B cell (primary cell): ENCODE measurements at regions not wholly inside any gene's neighbourhood (a gene's known extent, or its start where the extent isn't known, plus 50 kb on each side); places are given as distances from the start of the nearest gene placed in this dataset.

Experiments used
- ATAC-seq: fragments of 200-7000 bp; cut with Tn5 transposase; one replicate; pipeline ENCODE4 v1.10.0; 2021; ENCODE audit warnings: low read depth, mild to moderate bottlenecking, moderate number of reproducible peaks, moderate library complexity
- CTCF ChIA-PET: fragments of 350-600 bp; sonication (Branson Sonifier 250); formaldehyde crosslinking; loops from one replicate; lab custom pipeline; 2021; ENCODE audit warnings: antibody characterized with exemption, inconsistent platforms; lab: Charles Lee
- POLR2A ChIA-PET: fragments of 350-600 bp; sonication (Branson Sonifier 250); formaldehyde crosslinking; loops from one replicate; lab custom pipeline; 2021; ENCODE audit warnings: antibody characterized with exemption; lab: Charles Lee
- DNase-seq: peaks from one replicate; pipeline ENCODE4 v3.0.0; 2013
- H2AFZ ChIP-seq: 2 replicates; pipeline ENCODE4 v1.6.1; 2012; ENCODE audit warnings: mild to moderate bottlenecking, low read depth, low read length; ENCODE audit not compliant: insufficient read depth, poor library complexity, severe bottlenecking
- H3K27ac ChIP-seq, 2 donors: 1 replicate in 1 of 2; 2 replicates in 1 of 2; pipeline ENCODE4 v1.5.1; 2012 to 2013; ENCODE audit warnings: low read length in 2 of 2, mild to moderate bottlenecking in 2 of 2, moderate library complexity in 1 of 2
- H3K27me3 ChIP-seq, 4 experiments: fragments of 200-600 bp in 1 of 4; sonication (generic) in 1 of 4; replicated peaks in 1 of 4; 1 replicate in 2 of 4; 2 replicates in 2 of 4; pipeline versions ENCODE4 v1.6.1 to v1.7.0; 2013 to 2016; ENCODE audit warnings: low read length in 3 of 4, mild to moderate bottlenecking in 2 of 4, mixed read lengths in 1 of 4, moderate library complexity in 1 of 4; ENCODE audit not compliant: insufficient read depth in 4 of 4, control insufficient read depth in 3 of 4; ENCODE audit errors: control extremely low read depth in 1 of 4
- H3K36me3 ChIP-seq, 2 experiments: replicated peaks in 1 of 2; 1 replicate in 1 of 2; 2 replicates in 1 of 2; pipeline versions ENCODE4 v1.6.1 to v1.7.1; 2013; ENCODE audit warnings: low read length in 1 of 2; ENCODE audit not compliant: insufficient read depth in 2 of 2, control insufficient read depth in 1 of 2; ENCODE audit errors: control extremely low read depth in 1 of 2, extremely low read depth in 1 of 2
- H3K4me1 ChIP-seq, 2 donors: fragments of 200-600 bp in 1 of 2; sonication (generic) in 1 of 2; 1 replicate in 1 of 2; 2 replicates in 1 of 2; pipeline versions ENCODE4 v1.5.1 to v1.6.1; 2013 to 2017; ENCODE audit warnings: low read length in 2 of 2; ENCODE audit not compliant: control insufficient read depth in 2 of 2, insufficient read depth in 2 of 2
- H3K4me2 ChIP-seq: replicated peaks from 2 replicates; pipeline ENCODE3; 2012; ENCODE audit warnings: mild to moderate bottlenecking, low read depth, low read length; ENCODE audit not compliant: poor library complexity, severe bottlenecking
- H3K4me3 ChIP-seq, 5 experiments: fragments of 200-600 bp in 1 of 5; sonication (generic) in 1 of 5; 1 replicate in 3 of 5; 2 replicates in 2 of 5; pipeline versions ENCODE4 v1.5.1 to v1.7.0; 2011 to 2016; ENCODE audit warnings: low read length in 4 of 5, mild to moderate bottlenecking in 4 of 5, low read depth in 2 of 5, control low read depth in 1 of 5, moderate library complexity in 1 of 5; ENCODE audit not compliant: insufficient read depth in 1 of 5; ENCODE audit errors: control extremely low read depth in 1 of 5, extremely low read depth in 1 of 5
- H3K79me2 ChIP-seq: fragments of 200-600 bp; sonication (generic); one replicate; pipeline ENCODE4 v1.6.0; 2016; ENCODE audit warnings: low read length; ENCODE audit not compliant: control insufficient read depth, insufficient read depth
- H3K9ac ChIP-seq: fragments of 200-600 bp; sonication (generic); 2 replicates; pipeline ENCODE4 v1.6.1; 2017; ENCODE audit warnings: mild to moderate bottlenecking, low read length, moderate library complexity
- H3K9me3 ChIP-seq, 3 donors: one replicate each; pipeline versions ENCODE4 v1.6.1 to v1.7.1; 2013; ENCODE audit warnings: low read length in 2 of 3; ENCODE audit not compliant: control insufficient read depth in 2 of 3, insufficient read depth in 1 of 3; ENCODE audit errors: control extremely low read depth in 1 of 3
- H4K20me1 ChIP-seq: 2 replicates; pipeline ENCODE4 v1.6.0; 2012; ENCODE audit warnings: mild to moderate bottlenecking, low read length; ENCODE audit not compliant: insufficient read depth, control insufficient read depth, poor library complexity, severe bottlenecking
- H3K27ac Mint-ChIP-seq: one replicate; pipeline ENCODE4 v1.8.0; 2021; ENCODE audit warnings: mixed read lengths
- H3K27me3 Mint-ChIP-seq: one replicate; pipeline ENCODE4 v1.8.0; 2021; ENCODE audit warnings: mixed read lengths
- H3K4me1 Mint-ChIP-seq: one replicate; pipeline ENCODE4 v1.8.0; 2021; ENCODE audit warnings: mixed read lengths
- H3K4me3 Mint-ChIP-seq: one replicate; pipeline ENCODE4 v1.8.0; 2021; ENCODE audit warnings: mixed read lengths
- H3K9me3 Mint-ChIP-seq: one replicate; pipeline ENCODE4 v1.8.0; 2022; ENCODE audit warnings: mixed read lengths; ENCODE audit not compliant: insufficient read depth
- CTCF ChIP-seq: fragments of 200-600 bp; IDR thresholded peaks from one replicate; pipeline ENCODE4 v1.8.0; 2022; ENCODE audit warnings: antibody characterized with exemption, mild to moderate bottlenecking
- EZH2 ChIP-seq: IDR thresholded peaks from 2 replicates; pipeline ENCODE4 v1.6.1; 2012; ENCODE audit warnings: borderline replicate concordance, low read depth, mild to moderate bottlenecking, moderate library complexity, low read length; ENCODE audit not compliant: insufficient read depth, poor library complexity, severe bottlenecking
- WGBS: methylation state at CpG from one replicate; pipeline ENCODE4 v1.1.5; 2013; ENCODE audit warnings: missing lambda C conversion rate; ENCODE audit not compliant: insufficient coverage; 5-methylcytosine and 5-hydroxymethylcytosine counted together
- intact Hi-C: fragments of 100-400 bp; cut with micrococcal nuclease; formaldehyde crosslinking; loops from one replicate; pipeline ENCODE4 v1.10.0; 2022

GRCh38 chr13:73556902-73557301, 498.1 kb downstream of the KLF5 start:
- no peak overlapping the region for H3K4me3 ChIP-seq
- no peak for TF ChIP-seq EZH2
- Mint-ChIP-seq H3K9me3 (peaks cover 2% of the 10 kb centered on the region), H3K4me3 (no peak overlapping the region), H3K27me3 (peaks cover 3% of the 10 kb centered on the region), H3K4me1 (no peaks in the 10 kb centered on the region), H3K27ac (no peak overlapping the region)
- no peaks in the 10 kb centered on the region for H3K36me3 ChIP-seq
- H3K27me3 ChIP-seq, result no peaks in the 10 kb centered on the region
- ChIA-PET CTCF (no interaction called here), POLR2A (no interaction called here)
- H3K9ac ChIP-seq, result no peak overlapping the region
- WGBS, result no CpG with 5 or more reads among the region's 4 CpGs
- H3K27ac ChIP-seq, result no peak overlapping the region
- H3K4me1 ChIP-seq, result no peaks in the 10 kb centered on the region
- DNase-seq (no peak), ATAC-seq (no peak)
- no peak overlapping the region for H2AFZ ChIP-seq
- no peaks in the 10 kb centered on the region for H3K9me3 ChIP-seq
- H3K79me2 ChIP-seq, result no peaks in the 10 kb centered on the region
- intact Hi-C loops, result no loop called here
- H4K20me1 ChIP-seq, result no peaks in the 10 kb centered on the region
- no peak overlapping the region for H3K4me2 ChIP-seq

GRCh38 chr13:73556128-73556527, 497.3 kb downstream of the KLF5 start:
- H3K9me3 Mint-ChIP-seq, result peaks cover 2% of the 10 kb centered on the region
- Histone ChIP-seq H3K4me1 (no peaks in the 10 kb centered on the region), H3K4me3 (no peak overlapping the region), H3K9ac (no peak overlapping the region), H3K79me2 (no peaks in the 10 kb centered on the region), H3K27ac (no peak overlapping the region), H3K36me3 (no peaks in the 10 kb centered on the region), H2AFZ (no peak overlapping the region), H3K27me3 (no peaks in the 10 kb centered on the region), H3K4me2 (no peak overlapping the region), H3K9me3 (no peaks in the 10 kb centered on the region), H4K20me1 (no peaks in the 10 kb centered on the region)
- TF ChIP-seq EZH2 (no peak), CTCF (no peak)
- POLR2A ChIA-PET, result no interaction called here
- intact Hi-C loops, result no loop called here
- CTCF ChIA-PET, result no interaction called here
- H3K4me1 Mint-ChIP-seq, result no peaks in the 10 kb centered on the region
- no peak for DNase-seq
- peaks cover 5% of the 10 kb centered on the region for H3K27me3 Mint-ChIP-seq
- no peak overlapping the region for H3K4me3 Mint-ChIP-seq
- H3K27ac Mint-ChIP-seq, result no peak overlapping the region
- ATAC-seq, result no peak
- 33% methylated on average over 1 of the region's 2 CpGs for WGBS
